ENCODE measurements at regions not wholly inside any gene's neighbourhood (a gene's known extent, or its start where the extent isn't known, plus 50 kb on each side); places are given as distances from the start of the nearest gene placed in this dataset.
A peak's percentile ranks its signal among the peaks of the same experiment; 100 is the strongest.

- H3K4me3 ChIP-seq (replicated peaks; ENCODE audit: low read depth, low read length), result no peak overlapping the region
- TF ChIP-seq CTCF (IDR thresholded peaks at IDR 0.05; ENCODE audit: low read length, missing control alignments), result no peak
- DNase-seq (ENCODE audit: low read depth), result no peak
Measured at GRCh38 chr7:18144166-18144565, 116.5 kb upstream of the PRPS1L1 start.

- TF ChIP-seq CTCF (IDR thresholded peaks at IDR 0.05; ENCODE audit: low read length, missing control alignments), result no peak
- no peak overlapping the region for H3K4me3 ChIP-seq (replicated peaks; ENCODE audit: low read depth, low read length)
- DNase-seq (ENCODE audit: low read depth), result no peak
Measured at GRCh38 chr7:18145160-18145559, 117.5 kb upstream of the PRPS1L1 start.

GRCh38 chr7:18151422-18151821 lies 123.8 kb upstream of the PRPS1L1 start:
- DNase-seq (ENCODE audit: low read depth), result peak; percentile 8
- peak; percentile 16 for TF ChIP-seq CTCF (IDR thresholded peaks at IDR 0.05; ENCODE audit: low read length, missing control alignments)
- no peak overlapping the region for H3K4me3 ChIP-seq (replicated peaks; ENCODE audit: low read depth, low read length)

GRCh38 chr7:18153183-18153748 lies 125.6 kb upstream of the PRPS1L1 start:
- DNase-seq (ENCODE audit: low read depth), result no peak
- no peak overlapping the region for H3K4me3 ChIP-seq (replicated peaks; ENCODE audit: low read depth, low read length)
- TF ChIP-seq CTCF (IDR thresholded peaks at IDR 0.05; ENCODE audit: low read length, missing control alignments), result no peak

- no peak for TF ChIP-seq CTCF (IDR thresholded peaks at IDR 0.05; ENCODE audit: low read length, missing control alignments)
- H3K4me3 ChIP-seq (replicated peaks; ENCODE audit: low read depth, low read length), result no peak overlapping the region
- DNase-seq (ENCODE audit: low read depth), result no peak
Measured at GRCh38 chr7:18154726-18155125, 127.1 kb upstream of the PRPS1L1 start.

GRCh38 chr7:18157233-18157632 lies 129.6 kb upstream of the PRPS1L1 start:
- H3K4me3 ChIP-seq (replicated peaks; ENCODE audit: low read depth, low read length), result no peak overlapping the region
- no peak for DNase-seq (ENCODE audit: low read depth)
- no peak for TF ChIP-seq CTCF (IDR thresholded peaks at IDR 0.05; ENCODE audit: low read length, missing control alignments)

GRCh38 chr7:18162657-18163056 lies 135.0 kb upstream of the PRPS1L1 start:
- no peak for DNase-seq (ENCODE audit: low read depth)
- TF ChIP-seq CTCF (IDR thresholded peaks at IDR 0.05; ENCODE audit: low read length, missing control alignments), result no peak
- no peak overlapping the region for H3K4me3 ChIP-seq (replicated peaks; ENCODE audit: low read depth, low read length)
